GM19351 (cell line): ENCODE measurements at regions not wholly inside any gene's neighbourhood (a gene's known extent, or its start where the extent isn't known, plus 50 kb on each side); places are given as distances from the start of the nearest gene placed in this dataset.
"Not testable (repeated sequence)": the region's sequence is repeated elsewhere in the genome, so short reads cannot be mapped to it uniquely, and the experiment has no call there.

Experiments
- ATAC-seq: cut with Tn5 transposase; IDR thresholded peaks from one replicate; pipeline ENCODE4 v1.9.1; 2021; ENCODE audit warnings: mild to moderate bottlenecking, moderate library complexity; ENCODE audit not compliant: unreplicated experiment

DNA sequence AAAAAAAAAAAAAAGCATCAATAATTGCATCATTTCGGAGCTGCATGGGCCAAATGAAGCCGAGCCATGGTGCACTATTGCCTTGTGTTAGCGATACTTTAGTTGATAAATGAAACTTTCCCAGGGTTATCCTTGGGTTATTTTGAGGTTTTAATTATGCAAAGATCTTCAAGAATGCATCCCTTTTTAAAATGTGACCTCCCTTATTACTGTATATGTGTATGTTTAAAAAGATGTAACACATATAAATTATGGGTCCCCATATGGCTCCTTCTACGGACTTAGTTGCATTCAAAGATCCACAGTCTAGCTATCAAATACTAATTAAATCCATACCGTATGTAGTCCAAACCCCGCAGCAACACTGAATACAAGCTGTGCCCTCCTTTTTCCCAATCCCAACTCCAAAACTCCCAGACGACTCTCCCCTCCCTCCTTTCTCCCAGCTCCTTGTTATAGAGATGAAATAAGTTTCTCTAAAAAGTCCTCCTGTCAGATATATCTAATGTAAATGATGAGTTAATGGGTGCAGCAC lies 129.3 kb upstream of the MAP1LC3B2 start:
- ATAC-seq: no peak

DNA sequence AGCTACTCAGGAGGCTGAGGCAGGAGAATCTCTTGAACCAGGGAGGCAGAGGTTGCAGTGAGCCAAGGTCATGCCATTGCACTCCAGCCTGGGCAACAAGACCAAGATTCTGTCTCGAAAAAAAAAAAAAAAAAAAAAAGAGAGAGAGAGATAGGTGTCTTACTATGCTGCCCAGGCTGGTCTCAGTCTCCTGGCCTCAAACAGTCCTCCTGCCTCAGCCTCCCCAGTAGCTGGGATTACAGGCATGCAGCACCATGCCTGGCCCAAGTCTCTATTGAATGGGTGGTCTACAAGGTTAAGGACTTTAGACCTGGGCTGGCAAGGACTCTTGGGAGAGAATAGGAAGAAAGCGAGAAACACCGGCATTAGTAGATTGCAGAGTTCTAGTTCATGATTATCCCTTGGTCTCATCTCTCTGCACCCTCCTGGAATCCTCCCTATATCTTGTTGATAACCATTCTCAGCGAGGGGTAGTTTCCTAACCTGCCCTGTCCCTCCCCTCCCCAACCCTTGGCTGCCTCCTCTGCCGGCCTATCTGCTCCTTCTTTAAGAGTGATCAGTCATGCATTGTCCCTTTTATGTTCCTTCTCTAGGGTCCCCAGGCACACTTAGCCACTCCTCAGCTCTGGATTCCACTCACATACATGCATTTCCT lies 128.1 kb upstream of the MAP1LC3B2 start:
- no peak for ATAC-seq

DNA sequence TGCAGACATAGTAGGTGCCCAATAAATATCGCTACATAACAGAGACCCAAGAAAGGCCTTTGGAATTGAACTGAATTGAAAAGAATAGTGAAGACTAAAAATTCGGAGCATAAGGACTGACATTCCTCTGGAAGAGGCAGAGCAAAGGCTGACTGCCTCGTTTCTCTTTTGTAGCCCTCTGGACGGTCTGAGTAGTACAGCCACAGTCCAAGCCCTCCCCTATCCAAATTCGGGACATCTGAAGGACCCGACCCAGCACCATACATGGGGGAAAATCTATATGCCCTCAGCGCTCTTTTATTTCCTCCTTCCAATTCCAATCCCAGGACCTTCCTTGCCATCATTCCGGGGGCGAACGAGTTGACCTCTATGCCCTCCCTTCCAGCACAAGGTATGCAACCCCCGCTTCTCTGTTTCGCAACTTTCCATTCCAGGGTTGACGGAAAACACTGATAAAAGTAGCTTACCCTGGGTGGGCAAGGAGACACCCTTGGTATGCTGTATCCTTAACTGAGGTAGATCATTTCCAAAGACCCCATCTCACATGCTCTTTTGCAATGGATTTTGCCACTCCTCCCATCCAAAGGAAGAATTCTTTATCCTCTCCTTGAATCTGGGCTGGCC lies 127.4 kb upstream of the MAP1LC3B2 start:
- no peak for ATAC-seq

DNA sequence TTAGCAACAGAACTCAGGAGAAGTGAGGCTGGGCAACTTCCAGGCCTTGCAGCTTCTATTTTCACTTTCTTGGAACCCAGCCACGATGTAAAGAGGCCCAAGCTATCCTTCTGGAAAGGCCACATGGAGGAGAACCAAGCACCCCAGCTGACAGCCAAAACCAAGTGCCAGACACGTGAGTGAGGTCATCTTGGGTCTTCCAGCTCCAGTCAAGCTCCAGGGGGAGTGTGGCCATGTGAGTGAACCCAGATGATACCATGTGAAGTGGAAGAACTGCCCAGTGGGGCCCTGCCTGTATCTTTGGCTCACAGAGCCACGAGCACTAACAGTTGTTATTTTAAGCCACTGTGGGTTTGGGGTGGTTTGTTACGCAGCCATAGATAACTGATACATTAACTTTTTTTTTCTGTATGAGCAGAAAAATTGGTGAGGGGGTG lies 126.8 kb upstream of the MAP1LC3B2 start:
- ATAC-seq: no peak

DNA sequence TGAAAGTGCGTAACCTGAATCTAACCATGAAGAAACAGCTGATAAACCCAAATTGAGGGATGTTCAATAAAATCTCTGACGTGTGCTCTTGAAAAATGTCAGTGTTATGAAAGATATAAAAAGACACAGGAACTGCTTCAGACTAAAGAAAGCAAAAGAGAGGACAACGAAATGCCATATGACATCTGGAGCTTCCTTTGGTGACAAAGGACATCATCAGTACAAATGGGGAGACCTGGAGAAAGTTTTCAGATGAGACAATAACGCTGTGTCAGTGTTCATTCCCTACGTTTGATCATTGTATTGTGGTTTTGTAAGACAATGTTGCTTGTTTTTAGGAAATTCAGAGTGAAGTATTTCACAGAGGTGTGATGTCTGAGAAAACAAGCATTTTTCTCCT lies 125.9 kb upstream of the MAP1LC3B2 start:
- ATAC-seq: no peak

DNA sequence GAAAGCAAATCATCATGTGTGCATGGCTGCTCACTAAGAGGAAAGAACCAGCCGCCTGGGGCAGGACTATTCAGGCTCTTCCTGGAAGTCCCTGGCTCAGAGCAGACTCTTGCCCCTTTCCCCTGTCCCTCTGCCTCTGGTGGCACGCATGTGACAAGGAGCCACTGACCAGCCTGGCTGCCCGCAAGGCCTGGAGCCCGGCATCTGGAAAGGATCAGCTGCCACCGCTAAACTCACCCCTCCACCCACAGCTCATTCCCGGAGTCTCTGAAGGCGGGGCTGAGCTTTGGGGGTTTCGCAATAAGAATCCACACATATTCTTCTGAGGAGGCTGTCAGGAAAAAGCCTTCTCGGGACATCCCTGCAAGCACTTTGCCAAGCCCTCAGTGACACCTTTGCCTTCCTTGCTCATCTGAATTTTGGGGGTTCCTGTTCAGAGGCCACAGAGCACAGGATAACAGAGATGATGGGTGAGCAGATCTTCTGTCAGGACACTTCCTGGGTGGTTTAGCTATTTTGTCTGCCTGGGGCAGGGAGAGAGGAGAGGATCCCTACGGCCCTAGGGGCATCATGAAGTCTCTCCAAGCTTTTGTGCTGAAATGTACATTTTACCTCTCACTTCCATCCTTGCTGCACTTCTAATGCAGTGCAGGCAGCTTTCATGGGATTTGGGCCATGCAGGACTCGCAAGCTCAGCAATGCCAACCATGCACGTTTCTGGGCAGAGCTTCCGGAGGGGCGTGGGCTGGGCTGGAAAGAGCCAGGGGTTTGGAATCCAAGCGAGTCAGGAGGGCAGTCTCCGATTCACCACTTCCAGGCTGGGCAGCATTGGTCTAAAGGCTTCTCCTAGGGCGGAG lies 124.8 kb upstream of the MAP1LC3B2 start:
- no peak for ATAC-seq

DNA sequence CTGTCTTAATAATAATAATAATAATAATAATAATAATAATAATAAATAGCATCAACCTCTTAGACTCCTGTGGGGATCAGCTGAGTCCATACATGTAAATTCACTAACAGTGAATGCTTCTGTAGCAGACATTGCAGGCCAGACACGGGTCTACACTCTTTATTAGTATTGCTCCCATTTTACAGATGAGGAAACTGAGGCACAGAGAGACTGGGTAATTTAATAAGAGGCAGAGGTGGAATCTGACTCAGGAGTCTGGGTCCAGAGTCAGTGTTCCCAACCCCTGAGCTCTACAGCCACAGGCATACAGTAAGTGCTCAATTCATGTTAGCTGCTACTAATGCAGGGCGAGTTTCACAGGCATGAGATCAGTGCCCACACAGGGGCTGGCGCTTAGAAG lies 123.2 kb upstream of the MAP1LC3B2 start:
- no peak for ATAC-seq

DNA sequence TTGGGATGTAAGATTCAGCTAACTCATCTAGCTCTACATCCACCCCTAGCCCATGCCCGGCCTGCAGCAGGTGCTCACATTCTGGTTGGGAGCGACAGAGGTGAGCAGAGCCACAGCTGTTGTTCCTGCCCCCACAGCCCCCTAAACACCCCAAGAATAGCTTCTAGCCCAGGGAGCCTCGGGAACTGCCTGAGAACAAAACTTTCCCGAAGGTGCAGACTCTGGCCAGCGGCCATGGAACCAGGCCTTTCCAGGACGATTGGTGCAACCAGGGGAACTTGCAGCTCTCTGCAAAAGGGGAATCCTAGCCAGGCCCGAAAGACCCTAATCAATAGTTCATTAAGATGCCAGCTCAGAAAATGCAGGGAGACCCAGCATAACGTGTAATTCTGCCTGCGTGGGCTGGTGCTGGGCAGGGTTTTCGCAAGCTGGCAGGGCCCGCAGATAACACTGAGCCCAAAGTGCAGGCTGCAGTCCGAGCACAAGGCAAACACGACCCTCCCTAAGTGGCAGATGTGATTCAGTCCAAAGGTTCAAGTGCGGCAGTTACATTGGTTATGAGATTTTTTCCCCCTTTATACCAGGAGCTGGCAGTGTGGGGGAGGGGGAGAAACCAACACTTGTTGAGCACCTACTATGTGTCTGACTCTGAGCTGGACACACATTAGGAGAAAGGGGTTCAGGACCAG lies 122.5 kb upstream of the MAP1LC3B2 start:
- ATAC-seq: no peak

DNA sequence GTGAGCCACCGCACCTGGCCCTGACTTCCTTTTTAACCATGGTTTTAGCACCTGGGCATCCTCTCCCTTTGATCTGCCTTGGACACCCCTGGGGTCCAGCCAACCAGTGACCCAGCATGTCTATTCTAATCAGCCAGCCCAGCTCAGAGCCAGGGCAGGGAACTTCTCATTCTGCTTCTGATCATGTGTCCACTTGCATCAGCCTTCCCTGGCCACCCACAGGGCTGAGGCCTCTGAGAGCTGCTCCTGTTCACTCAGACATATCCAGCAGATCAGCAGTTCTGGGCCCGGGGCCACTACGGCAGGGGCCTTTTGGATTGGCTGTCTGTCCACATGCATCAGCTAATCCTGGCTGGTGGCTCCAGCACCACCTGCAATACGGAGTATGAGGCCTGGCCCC lies 117.9 kb upstream of the MAP1LC3B2 start:
- ATAC-seq: no peak

DNA sequence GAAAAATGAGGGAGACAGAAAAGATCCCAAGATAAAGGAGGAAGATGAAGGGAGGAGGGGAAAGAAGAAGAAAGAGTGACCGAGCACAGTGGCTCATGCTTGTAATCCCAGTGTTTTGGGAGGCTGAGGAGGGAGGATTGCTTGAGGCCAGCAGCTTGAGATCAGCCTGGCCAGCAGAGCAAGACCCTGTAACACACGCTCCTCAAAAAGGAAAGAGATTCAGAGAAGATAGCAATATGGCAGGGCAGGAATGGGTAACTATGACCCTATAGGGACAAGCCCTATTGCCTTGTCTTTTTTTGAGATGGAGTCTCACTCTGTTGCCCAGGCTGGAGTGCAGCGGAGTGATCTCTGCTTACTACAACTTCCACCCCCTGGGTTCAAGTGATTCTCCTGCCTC lies 116.9 kb upstream of the MAP1LC3B2 start:
- no peak for ATAC-seq

DNA sequence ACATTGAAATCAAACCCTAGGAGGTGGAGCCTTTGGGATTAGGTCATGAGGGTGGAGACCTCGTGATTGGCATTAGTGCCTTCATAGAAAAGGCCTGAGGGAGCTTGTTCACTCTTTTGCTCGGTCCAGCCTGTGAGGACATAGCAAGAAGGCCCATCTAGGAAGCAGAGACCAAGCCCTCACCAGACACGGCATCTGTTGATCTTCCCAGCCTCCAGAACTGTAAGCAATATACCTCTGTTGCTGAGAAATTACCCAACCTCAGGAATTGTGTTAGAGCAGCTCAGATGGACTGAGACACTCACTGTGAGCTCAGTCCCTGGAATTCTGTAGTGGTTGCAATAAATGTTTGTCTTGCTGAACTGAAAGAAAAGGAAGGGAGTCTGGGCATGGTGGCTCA lies 116.2 kb upstream of the MAP1LC3B2 start:
- ATAC-seq: no peak

DNA sequence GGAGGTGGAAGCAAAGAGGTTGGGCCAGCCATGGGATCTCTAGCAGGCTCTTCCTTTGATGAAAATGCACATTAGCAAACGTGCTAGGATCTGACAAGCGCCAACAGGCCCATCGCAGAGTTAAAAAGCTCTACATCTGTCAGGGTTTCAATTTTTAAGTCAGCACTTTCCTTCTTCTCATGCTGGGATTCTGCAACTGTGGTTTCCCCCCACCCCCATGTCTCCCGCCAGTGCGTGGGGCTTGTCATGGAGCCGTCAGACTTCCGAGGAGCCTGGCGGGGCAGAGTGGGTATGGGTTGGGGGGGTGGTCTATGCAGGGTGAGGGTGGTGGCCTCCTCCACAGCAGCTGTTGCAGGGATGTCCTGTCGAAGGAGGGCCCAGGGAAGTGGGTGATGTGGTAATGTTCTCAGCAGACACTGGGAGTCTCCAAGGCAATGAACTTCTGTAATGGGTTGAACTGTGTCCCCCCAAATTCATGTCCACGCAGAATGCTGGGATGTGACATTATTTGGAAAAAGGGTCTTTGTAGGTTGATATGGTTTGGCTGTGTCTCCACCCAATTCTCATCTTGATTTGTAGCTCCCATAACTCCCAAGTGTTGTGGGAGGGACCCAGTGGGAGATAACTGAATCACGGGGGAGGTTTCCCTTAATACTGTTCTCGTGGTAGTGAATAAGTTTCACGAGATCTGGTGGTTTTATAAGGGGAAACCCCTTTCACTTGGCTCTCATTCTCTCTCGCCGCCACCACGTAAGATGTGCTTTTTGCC lies 115.2 kb upstream of the MAP1LC3B2 start:
- ATAC-seq: no peak

DNA sequence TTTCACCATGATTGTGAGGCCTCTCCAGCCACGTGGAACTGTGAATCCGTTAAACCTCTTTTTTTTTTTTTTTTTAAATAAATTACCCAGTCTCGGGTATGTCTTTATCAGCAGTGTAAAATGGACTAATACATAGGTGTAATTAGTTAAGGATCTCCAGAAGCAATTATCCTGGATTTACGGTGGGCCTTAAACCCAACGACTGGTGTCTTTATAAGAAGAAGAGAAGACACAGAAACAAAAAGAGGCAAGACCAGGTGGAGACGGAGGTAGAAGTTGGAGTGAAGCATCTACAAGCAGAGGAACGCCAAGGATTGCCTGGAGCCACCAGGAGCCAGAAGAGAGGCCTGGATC lies 114.6 kb upstream of the MAP1LC3B2 start:
- ATAC-seq: no peak

DNA sequence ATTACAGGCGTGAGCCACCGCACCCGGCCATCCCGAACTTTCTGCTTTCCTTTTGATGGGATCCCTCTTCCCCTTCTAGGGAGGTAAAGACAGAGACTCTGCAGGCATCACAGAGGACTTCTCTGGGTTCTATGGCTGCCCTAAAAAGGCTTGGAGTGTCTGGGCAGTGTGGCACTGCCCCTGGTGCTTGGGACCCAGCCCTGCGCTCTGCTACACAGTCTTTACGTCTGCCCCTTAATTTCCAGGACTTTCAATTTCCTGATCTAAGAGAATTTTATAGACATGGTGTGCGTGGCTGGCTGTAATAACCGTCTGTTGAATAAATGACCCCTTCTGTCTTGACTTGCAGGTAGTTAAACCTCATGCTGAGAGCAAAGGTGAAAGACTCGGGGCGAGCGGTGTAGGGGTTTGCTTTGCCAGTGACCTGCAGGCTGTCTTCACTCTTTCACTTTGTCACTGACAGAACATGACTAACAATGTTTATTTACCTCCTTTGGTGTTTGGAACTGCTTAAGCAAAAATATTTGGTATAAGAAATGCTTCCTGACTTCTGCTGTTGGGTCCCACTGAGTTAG lies 110.9 kb upstream of the MAP1LC3B2 start:
- ATAC-seq: no peak

DNA sequence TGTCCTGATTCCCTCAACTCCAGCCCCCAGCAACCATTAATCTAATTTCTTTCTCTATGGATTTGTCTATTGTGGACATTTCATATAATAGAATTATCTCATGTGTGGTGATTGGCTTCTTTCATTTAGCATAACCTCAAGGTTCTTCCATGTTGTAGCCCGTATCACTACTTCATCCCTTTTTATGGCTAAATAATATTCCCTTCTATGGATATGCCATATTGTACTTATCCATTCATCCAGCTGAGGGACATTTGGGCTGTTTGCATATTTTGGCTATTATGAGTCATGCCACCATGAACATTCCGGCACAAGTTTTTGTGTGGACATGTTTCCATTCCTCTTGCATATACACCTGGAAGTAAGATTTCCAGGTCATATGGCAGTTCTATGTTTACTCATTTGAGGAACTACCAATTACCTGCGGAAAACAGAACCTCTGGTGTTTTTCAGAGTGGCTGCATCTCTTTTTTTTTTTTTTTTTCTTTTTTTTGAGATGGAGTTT lies 108.7 kb upstream of the MAP1LC3B2 start:
- ATAC-seq: no peak

DNA sequence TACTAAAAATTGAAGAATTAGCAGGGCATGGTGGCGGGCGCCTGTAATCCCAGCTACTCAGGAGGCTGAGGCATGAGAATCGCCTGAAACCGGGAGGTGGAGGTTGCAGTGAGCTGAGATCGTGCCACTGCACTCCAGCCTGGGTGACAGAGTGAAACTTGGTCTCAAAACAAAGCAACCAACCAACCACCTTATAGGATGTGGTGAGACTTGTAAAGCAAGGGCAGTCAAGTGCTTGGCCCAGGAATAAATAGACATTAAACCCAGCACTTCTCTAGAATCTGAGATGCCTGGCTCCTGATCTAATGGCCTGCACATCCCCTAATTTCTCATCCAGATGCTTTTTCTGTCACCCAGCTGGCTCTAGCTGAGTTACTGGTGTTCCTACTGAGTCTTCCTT lies 106.2 kb upstream of the MAP1LC3B2 start:
- not testable (repeated sequence) for ATAC-seq

DNA sequence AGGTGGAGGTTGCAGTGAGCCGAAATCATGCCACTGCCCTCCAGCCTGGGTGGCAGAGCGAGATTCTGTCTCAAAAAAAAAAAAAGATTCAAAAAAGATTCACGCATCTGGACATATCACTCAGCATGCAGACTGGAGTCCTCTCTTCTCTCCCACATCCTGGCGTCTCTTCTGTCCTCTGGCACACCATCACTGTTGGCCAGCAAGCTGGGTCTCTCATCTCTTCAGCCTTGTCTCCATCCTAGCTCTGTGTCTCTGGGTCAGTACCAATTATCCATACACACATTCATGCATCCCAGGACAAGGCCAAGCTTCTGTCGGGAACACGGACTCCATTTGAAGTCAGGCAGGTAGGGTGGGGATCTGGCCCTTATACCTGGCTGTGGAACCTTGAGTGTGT lies 105.5 kb upstream of the MAP1LC3B2 start:
- no peak for ATAC-seq

DNA sequence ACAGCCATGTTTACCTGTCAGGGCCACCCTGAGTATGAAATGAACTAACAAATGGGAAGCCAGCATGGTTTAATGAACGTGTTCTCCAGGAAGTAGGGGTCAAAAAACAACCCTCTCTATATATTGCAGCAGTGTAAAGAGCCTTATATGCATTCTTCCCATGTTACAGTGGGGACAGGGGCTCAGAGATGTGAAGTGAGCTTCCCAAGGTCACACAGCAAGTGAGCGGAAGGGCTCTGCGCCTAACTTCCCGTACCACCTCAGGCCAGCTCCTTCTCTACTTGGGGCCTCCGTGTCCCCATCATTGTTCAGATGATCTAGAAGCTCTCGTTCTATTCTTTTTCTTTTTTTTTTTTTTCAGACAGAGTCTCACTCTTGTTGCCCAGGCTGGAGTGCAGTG lies 105.1 kb upstream of the MAP1LC3B2 start:
- ATAC-seq: no peak

DNA sequence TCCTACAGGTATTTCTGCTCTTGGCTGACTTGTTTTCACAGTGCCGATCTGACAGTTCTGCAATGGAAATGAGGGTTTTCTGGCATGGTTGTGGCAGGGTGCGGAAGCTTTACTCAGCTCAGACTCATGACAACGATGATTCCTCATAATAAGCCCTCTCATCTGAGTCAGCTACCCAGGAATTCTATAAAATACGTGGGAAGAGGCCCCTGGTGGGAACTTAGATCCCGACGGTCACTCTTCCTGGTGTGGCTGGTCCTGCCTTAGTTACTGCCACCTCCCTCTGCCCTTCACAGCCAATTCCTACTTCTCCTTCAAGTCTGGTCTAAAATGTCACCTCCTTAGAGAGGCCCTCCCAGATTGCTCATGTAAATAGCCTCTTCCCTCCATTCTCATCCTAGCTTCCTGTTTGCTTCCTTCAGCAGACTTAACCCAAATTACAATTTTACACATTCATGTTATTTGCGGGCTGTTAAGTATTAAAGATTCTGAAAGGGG lies 104.2 kb upstream of the MAP1LC3B2 start:
- ATAC-seq: no peak
